ENCODE measurements at regions not wholly inside any gene's neighbourhood (a gene's known extent, or its start where the extent isn't known, plus 50 kb on each side); places are given as distances from the start of the nearest gene placed in this dataset.

DNA sequence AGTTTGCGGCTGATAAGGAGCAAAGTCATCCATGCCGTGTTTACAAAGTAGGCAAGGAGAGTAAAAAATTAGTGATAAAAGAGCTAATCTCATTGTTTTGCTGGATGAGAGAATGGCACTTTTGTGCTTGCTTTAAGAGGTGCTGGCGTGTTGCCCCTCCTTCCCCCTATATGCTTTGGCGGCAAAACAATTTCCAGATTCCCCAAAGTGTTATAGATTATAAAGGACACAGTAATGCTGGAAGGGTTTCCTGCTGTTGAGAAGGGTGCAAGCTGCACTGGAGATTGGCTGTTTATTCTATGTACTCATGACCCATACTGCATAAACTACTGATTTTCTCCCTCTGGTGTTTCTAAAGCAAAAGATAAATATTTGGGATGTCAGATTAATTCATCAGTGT lies 338.9 kb upstream of the MAP3K7 start:
- DNase-seq, result no peak

DNA sequence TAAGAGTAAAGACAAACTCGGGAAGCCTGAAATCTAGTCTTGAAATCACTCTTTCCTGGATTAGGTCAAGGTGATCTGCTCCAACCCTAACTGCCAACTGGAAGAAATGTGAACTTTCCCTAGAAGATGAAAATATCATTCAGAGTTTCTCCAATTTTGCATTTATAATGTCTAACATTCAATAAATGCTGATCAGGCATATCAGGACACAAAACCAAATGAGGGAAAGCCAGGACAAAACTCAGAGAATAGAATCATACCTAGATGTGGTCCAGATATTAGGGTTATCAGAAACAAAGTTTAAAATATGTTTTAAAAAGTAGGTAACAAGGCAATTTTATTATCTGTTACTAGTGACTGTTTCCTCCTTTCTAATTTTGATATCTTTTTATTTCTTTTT lies 335.5 kb upstream of the MAP3K7 start:
- DNase-seq, result no peak

DNA sequence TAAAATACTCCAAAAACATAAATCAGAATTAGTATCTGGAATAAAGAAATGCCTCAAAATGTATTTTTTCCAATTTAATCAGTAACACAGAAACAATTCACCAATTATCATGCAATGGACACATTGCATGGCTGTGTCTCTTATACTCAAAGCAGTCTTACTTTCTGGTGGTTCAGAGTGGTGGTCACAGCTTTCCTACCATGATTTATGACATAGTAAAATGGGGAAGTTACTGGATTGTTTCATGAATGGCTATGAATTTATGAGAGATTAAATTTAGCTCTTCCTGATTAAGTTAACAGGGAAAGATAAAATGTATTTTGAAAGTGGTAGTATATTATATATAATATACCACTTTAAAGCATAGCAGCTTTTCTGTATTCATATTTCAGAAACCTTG lies 331.5 kb upstream of the MAP3K7 start:
- DNase-seq, result no peak

DNA sequence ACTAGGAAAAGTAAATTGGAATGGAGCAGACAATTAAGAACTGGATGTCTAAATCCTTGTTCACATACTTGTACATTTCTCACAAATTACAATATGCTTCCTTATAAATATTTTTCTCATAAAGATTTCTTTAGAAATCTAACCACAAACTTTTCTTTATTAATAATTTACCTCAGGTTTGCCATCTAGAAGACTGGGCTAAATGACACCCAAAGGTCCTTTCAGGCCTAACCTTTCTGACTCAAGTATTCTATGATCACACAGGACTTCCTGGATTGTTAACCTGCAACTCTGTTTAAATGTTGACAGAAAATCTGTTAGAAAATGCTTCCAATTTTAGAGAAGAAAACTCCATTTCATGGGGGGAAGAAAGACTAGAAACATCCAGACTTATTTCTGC lies 330.5 kb upstream of the MAP3K7 start:
- no peak for DNase-seq

DNA sequence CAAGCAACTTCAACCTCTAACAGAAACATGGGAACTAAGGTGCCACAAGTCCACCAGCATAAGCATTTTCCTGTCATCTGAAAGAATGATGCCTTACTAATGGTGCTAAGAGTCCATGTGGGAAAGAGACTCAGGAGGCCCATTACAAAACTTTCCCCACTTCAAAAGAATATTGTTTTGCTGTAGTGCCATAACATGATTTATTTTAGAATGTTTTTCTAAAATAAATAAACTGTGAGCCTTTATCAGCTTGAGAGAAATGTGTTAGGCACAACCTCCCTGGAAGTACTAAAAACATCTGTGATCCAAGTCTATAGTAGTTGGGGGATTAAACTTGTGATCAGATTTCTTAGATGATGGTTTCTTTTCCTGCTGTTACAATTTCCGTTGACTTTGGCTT lies 330.1 kb upstream of the MAP3K7 start:
- no peak for DNase-seq

DNA sequence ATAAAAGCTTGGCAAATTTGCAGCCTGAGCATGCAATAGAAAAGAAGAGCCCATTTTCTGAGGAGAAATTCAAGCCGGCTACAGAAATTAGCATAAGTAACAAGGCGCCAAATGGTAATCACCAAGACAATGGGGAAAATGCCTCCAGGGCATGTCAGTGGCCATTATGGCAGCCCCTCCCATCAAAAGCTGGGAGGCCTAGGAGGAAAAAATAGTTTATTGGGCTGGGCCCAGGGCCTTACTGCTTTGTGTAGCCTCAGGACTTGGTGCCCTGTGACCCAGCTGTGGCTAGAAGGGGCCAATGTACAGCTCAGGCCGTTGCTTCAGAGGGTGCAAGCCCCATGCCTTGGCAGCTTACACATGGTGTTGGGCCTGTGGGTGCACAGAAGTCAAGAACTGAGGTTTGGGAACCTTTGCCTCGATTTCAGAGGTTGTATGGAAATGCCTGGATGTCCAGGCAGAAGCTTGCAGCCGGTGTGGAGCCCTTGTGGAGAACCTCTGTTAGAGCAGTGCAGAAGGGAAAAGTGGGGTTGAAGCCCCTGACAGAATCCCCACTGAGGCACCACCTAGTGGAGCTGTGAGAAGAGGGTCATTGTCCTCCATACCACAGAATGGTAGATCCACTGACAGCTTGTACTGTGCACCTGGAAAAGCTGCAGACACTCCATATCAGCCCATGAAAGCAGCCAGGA lies 328.5 kb upstream of the MAP3K7 start:
- DNase-seq, result no peak

DNA sequence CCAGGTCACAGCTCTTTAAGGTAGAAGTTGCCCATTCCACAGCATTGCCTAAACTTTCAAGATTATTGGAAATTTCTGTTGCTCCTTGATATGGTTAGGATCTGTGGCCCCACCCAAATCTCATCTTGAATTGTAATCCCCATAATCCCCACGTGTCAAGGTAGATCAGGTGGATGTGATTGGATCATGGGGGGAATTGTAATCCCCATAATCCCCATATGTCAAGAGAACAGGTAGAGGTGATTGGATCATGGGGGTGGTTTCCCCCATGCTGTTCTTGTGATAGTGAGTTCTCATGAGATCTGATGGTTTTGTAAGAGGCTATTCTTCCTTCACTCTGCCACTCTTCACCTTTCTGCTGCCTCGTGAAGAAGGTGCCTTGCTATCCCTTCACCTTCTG lies 327.4 kb upstream of the MAP3K7 start:
- no peak for DNase-seq

DNA sequence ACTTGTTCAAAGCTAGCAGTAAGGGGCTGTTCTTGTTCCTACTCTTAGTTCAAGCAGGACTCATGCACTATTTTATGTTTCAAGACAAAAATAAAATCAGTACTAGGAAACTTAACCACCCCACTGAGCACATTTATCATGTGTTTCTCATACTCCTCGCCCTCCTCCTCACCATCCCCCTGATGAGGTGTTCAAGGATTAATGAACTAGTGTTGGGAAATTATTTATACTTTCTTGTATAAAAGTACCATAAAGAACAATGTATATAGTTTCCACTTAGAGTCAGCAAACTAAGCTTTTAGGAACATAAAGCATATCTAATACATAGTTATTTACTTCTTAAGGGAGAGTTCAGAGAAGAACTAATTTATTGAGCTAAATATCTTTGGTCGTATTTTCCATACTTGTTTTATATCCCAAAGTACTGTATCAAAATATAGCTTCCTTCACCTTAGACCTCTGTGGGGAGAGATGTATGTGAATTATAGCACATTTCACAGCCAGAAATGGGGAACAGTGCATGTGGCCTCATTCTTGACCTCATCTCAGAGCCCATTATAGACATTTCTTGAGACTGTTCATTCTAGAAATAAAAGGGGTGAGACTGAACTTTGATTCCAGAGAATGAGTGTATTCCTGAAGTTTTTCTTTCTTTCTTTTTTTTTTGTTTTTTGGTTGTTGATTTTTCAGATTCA lies 326.5 kb upstream of the MAP3K7 start:
- no peak for DNase-seq

DNA sequence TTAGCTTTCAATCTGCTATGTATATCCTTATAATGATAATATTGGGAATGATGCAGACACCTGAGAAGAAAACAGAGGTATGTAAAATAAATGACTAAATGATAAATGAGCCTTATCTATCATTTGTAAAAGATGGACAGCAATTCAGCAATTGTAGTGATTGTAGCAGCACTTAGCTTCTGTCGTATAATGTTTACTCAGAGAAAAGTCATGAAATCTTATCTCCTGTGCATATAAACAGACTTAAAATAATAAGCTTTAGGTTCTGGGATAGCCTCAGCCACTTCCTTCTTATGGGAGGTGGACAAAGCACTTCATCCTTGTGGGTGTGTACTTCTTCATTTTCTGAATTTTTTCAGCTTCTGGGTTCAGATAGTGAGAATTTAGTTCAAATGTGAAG lies 324.8 kb upstream of the MAP3K7 start:
- no peak for DNase-seq

DNA sequence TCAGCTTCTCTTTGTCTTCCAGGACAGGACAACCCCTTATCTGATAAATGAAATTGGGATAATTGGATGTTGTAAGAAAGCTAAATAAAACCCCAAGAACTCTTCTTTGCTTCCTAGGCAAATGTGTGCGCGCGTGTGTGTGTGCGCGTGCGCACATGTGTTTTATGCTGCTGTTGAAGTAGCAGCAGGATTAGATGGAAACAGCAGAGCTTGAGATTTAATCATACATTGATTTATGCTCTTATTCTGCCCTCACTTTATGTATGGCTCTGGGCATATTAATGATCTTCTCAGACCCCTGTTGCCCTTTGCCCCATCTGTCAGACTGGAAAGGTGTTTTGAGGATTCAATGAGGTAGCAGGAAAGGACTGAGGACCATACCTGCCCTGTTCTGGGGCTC lies 324.0 kb upstream of the MAP3K7 start:
- no peak for DNase-seq

DNA sequence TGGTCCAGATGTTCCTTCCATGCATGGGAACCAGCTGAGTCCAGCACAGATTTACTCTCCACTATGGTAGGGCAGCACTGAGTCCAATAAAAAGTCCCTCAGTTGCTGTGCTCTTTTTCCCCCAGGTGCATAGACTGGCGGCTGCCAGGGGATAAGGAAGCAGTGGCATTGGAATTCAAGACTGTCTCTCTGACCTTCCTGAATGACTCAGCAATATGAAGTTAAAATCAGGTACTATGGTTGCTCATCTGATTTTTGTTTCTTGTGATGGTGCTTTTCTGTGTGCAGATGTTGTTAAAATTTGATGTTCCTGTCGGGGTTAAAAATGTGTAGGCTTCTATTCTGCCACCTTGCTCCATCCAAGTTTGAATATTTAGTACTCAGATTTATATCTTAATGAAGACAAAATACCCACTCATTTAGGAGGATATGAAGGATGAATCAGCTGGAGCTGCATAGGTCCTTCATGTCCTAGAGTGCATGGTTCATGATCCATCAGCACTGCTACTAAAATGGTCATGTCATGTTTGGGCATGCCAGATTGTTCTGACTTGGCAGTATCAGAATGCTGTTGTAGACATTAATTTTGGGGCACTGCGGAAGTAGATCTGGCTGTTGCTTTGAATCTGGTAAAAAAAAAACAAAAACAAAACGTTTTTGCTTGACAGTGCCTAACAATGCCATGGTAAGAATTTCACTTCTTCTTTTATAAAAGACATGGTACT lies 321.2 kb upstream of the MAP3K7 start:
- DNase-seq, result no peak

DNA sequence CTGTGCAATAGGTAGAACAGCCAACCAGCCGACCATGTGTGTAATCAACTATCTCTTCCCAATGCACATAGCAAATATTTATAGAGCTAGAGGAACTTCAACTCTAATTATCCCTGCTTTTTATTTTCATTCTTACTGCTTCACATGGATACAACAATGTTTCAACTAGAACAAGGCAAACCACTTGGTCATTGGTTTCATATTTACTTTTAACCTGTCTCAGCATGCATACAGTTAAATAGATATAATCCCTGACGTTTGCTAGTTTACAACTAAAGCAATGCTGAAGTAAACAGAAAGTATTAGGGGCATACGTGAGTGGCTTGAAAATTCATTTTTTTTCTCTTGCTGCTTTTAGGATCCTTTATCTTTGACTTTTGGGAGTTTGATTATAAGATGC lies 318.5 kb upstream of the MAP3K7 start:
- DNase-seq, result no peak

DNA sequence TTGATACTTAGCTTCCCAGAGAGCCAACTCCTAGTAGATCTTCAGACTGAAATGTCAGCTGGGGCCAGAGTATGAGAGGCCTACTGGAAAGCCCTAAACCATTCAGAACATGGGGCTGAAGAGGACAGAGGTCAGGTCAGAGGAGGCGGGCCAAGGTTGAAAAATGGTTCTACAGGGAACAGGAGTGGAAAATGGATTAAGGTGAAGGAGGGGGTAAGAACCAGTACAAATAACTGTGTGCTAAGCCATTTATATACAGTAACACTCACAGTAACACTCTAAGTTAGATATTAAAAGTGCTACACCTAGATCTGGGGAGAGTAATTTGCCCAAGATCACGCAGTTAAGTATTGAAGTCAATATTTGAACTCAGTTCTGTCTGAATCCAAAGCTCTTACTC lies 313.2 kb upstream of the MAP3K7 start:
- no peak for DNase-seq

DNA sequence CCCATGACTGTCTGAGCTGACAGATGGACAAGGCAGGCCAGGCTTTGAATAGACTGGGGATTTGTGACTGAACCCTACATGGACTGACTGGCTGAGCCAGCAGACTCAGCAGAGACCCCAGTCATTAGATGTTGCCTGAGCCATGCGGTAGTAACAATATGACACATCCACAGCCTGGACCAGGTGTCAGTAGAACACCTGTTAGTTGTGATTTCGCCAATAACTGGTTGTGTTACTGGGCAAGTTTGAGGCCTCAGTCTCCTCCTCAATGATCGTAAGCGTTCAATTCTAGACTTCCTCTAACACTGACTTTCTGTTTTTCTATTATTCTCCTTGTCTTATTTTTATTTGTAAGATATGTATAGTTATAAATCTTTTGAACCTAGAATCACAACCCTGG lies 311.9 kb upstream of the MAP3K7 start:
- no peak for DNase-seq

DNA sequence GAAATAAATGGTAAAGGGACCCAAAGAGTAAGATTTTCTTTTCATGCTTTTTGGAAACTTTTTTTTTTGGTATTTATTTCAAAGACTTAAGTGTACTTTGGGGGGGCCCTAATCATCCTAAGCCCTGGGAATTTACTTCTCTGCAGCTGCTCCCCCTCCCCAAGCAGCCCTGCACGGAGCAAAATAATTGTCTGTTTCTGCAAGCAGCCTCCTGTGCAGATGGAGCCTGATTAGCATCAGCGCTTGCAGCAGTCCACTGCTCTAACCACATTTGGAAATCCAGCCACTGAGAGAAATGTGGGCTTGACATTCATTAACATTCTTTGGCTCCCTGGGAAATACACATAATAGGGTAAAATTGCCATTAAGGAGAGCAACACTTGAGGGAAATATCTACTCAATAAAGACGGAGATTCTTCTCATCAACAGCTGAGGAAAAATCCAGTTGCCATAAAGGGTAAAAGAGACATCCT lies 309.2 kb upstream of the MAP3K7 start:
- DNase-seq, result no peak

DNA sequence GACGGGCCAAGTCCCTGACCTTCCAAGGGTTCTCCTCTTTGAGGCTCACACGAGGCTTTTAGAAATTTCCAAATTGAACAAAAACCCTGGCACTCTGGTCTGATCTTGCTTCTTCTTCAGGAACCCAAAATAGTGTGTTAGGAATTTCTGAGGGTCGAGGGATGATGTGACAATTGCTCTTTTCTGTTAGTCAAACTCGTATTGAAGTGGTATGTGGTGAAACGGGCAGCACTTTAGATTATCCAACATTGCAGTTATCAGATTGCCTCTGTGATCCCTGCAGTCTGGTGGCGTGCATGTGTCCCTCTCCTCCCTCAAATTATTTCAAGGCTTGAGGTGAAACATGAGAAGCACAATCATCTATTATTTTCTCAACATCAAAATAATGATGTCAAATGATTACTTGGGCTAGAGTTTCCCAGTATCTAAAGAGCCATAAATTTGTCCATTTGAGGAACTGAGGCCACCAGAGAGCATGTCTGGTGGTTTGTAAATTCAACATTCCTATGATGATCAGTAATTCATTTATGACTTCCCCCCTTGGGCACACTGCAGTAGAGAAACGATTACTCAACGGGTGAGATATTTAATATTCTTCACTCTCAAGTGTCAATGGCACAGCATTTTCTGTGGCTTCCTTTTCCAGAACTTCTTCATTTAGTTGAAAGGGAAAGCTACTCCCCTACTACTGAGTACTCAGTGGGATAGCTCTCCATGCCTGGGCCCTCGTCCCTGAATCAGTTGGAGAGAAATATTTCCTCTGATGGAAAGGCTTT lies 308.6 kb upstream of the MAP3K7 start:
- no peak for DNase-seq

DNA sequence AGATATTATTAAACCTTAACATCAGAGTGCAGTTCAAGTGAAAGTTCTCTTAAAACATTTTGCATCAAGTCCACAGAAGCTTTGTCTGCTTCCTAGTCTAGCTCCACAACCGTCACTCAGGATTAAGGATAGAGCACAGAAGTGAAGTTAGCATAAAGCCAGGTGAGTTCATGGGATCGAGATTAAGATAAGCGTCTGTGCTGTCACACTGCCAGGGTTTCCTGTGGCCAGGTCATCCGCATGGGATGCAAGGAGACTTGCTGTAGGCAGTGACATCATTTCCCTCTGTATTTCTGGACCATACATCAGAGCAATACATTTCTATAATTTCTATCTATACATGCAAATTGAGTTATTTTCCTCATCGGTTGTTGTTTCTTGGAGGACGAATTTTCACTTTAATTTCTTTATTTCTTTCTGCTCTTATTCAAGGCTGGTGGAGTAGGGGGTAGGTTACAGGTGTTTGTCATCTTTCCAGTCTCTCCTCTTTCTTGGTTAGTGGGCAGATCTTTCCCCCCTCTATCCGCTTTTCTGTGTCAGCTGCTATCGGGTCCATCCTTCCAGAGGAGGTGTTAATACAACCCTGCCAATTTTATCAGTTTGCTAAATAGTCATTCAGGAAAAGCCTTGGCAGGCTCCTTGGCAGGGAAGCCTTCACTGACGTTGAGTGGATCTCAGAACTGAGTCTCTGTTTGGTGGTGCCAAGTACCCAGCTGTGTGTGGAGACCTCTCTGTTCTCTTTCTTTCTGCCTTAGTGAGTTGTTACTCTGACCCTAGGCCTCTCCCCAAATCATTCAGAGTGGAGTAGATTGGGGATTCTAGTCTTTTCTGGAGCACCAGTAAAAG lies 307.6 kb upstream of the MAP3K7 start:
- no peak for DNase-seq

DNA sequence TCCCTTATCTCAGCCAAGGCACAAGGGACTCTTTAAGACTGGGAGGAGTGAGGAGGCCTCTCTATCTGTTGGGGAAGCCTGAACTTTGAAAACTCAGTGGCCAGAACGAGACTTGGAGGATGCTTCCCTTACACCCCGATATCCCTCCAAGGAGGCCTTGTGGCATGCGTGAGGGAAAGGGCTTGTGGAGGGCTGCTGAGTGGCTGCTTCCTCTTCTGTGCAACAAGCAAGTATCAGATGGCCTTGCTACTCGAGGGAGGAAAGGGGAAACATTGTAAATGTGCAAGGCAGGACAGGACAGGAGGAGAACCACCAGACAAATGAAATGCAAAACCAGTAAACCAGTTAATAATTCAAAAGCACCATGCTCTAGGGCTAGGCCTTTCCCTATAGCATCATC lies 306.5 kb upstream of the MAP3K7 start:
- no peak for DNase-seq

DNA sequence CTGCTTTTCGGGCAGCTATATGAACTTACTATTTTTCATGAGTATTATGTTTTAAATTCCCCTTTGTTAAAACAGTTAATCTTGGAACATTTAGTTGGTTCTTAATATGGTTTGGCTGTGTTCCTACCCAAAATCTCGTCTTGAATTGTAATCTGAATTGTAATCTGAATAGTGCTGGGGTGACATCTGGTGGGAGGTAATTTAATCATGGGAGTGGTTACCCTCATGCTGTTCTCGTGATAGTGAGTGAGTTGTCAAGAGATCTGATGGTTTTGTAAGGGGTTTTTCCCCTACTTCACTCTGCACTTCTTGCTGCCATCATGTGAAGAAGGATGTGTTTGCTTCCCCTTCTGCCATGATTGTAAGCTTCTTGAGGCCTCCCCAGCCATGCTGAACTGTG lies 305.4 kb upstream of the MAP3K7 start:
- no peak for DNase-seq

DNA sequence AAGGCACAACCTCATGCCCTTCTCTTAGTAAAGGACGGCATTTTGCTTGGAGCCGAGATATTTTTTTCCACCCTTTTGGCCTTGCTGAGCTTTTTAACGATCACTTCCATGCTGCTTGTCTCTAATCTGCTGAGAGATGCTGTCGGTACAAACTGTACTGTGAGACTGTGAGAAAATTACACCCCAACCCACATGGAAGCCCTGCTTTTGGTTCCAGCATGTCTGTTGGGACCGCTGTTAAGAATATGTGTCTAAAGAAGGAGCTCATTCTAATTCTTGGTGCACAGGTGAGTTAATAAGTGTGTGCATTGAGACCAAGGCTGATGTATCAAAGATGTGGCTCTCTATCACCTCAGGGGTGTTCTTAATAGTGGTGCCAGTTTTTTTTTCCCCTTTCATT lies 304.5 kb upstream of the MAP3K7 start:
- no peak for DNase-seq

DNA sequence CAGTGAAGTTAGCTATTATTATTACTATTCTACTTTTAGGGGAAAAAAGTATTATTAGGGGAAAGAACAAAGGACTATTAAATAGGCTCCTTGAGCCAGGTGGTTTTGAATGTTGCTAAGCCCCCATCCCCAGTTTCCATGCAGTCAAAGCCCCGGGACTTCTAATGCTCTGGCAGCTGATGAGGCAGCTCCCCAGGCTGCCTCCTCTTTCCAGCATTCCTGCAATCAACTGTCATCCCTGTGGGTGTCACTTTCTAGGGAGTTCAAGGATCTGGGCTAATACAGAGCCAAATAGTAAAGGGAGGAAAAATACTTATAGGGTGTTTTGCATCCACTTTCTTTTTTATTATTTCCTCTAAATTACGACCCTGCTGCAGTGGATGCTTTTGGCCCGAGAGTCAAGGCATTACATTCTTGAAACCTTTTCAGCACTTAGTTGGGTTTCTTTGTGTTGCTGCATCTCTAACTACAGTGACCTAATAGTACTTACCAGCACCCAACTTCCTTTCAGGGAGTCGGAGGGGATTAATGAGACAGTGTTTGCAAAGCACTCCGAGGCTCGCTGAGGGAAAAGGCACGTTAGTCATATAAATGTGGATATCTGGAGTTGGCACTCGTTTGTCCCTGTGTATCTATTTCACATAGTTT lies 303.9 kb upstream of the MAP3K7 start:
- DNase-seq, result no peak

DNA sequence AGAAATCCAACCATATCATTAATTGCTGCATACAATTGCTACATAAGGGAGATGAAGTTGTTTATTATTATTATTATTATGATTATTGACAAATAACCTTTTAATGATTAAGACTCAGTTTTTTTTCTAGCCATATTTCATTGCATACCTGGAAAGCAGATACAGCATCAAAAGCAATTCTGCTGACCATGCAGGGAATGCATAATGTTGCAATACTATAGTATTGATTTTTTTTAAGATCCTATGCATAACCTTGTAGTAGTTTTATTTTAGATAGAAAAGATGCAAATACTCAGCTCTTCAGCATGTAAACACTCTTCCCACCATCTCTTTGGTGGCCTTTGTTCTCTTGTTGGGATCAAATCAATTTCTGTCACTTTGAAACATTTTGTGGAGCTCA lies 300.9 kb upstream of the MAP3K7 start:
- no peak for DNase-seq
